Vagina (tissue), 2 donors: ENCODE measurements at regions not wholly inside any gene's neighbourhood (a gene's known extent, or its start where the extent isn't known, plus 50 kb on each side); places are given as distances from the start of the nearest gene placed in this dataset.

Experiments used
- DNase-seq, 2 donors: peaks; one replicate each; pipeline ENCODE4 v3.0.0-alpha.2; 2017; ENCODE audit errors: extremely low spot score in 2 of 2
- H3K27ac ChIP-seq: fragments of 200-600 bp; sonication (generic); one replicate; pipeline ENCODE4 v1.5.1; 2019
- H3K27me3 ChIP-seq: fragments of 200-600 bp; sonication (generic); one replicate; pipeline ENCODE4 v1.5.1; 2019
- H3K36me3 ChIP-seq, 2 donors: fragments of 200-600 bp; sonication (generic); one replicate each; pipeline ENCODE4 v1.5.1; 2017 to 2019
- H3K4me1 ChIP-seq: fragments of 200-600 bp; sonication (generic); one replicate; pipeline ENCODE4 v1.5.1; 2019
- H3K4me3 ChIP-seq, 2 donors: fragments of 200-600 bp; sonication (generic); 1 replicate in 1 of 2; 2 replicates in 1 of 2; pipeline ENCODE4 v1.5.1; 2016 to 2019
- H3K9me3 ChIP-seq: fragments of 200-600 bp; sonication (generic); one replicate; pipeline ENCODE4 v1.5.1; 2019
- POLR2A ChIP-seq, 2 donors: fragments of 450-650 bp; IDR thresholded peaks; one replicate each; pipeline ENCODE4 v1.6.1; 2017; ENCODE audit warnings: antibody characterized with exemption in 2 of 2, mild to moderate bottlenecking in 2 of 2, moderate library complexity in 2 of 2
- POLR2AphosphoS5 ChIP-seq, 2 donors: sonication (generic); formaldehyde crosslinking; IDR thresholded peaks; one replicate each; pipeline ENCODE4 v1.9.0; 2017; ENCODE audit warnings: antibody characterized with exemption in 2 of 2, mild to moderate bottlenecking in 2 of 2, low read depth in 1 of 2; ENCODE audit not compliant: insufficient read depth in 1 of 2
- intact Hi-C: fragments of 100-400 bp; cut with DNase I; formaldehyde crosslinking; loops from one replicate; pipeline ENCODE4 v1.15.1; 2023
- TF ChIP-seq, protein P1 (sequence below), 3 experiments: fragments of 450-650 bp in 2 of 3; fragments of 200-600 bp in 1 of 3; sonication (generic) in 1 of 3; IDR thresholded peaks; one replicate each; pipeline ENCODE4 v1.5.1; 2017 to 2019; ENCODE audit warnings: antibody characterized with exemption in 3 of 3, mild to moderate bottlenecking in 2 of 3, moderate library complexity in 2 of 3

DNA sequence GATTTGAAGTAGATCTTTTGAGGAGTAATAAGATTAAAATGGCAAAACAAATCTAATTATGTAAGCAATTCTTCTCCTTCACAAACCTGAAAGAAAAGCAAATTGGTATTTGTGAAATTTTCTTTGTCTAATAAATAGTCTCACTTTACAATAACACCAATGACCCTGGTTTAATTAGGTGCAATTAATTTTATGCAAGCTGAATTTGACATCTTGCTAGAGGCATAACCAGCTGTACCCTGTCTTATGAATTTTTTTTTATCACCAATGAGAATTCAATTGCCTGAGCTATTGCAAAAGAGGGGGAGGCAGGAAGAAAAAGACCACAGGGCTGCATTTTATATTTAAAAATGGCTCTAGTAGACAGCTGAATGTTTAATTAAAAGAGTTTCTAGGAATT is 113.5 kb upstream of the IL12A start:
- H3K36me3 ChIP-seq = no peaks in the 10 kb centered on the region
- intact Hi-C loops = no loop called here
- H3K27me3 ChIP-seq = no peaks in the 10 kb centered on the region
- DNase-seq = no peak
- no peak overlapping the region for H3K4me3 ChIP-seq
- H3K9me3 ChIP-seq = no peaks in the 10 kb centered on the region
- no peak overlapping the region for H3K27ac ChIP-seq
- TF ChIP-seq POLR2A (IDR thresholded peaks at IDR 0.05) (no peak), POLR2AphosphoS5 (IDR thresholded peaks at IDR 0.05; ENCODE audit: insufficient read depth in 1 of 2, low read depth in 1 of 2) (no peak)
- TF ChIP-seq, protein P1, sequence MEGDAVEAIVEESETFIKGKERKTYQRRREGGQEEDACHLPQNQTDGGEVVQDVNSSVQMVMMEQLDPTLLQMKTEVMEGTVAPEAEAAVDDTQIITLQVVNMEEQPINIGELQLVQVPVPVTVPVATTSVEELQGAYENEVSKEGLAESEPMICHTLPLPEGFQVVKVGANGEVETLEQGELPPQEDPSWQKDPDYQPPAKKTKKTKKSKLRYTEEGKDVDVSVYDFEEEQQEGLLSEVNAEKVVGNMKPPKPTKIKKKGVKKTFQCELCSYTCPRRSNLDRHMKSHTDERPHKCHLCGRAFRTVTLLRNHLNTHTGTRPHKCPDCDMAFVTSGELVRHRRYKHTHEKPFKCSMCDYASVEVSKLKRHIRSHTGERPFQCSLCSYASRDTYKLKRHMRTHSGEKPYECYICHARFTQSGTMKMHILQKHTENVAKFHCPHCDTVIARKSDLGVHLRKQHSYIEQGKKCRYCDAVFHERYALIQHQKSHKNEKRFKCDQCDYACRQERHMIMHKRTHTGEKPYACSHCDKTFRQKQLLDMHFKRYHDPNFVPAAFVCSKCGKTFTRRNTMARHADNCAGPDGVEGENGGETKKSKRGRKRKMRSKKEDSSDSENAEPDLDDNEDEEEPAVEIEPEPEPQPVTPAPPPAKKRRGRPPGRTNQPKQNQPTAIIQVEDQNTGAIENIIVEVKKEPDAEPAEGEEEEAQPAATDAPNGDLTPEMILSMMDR (IDR thresholded peaks at IDR 0.05) = no peak
- H3K4me1 ChIP-seq = peaks cover 16% of the 10 kb centered on the region

DNA sequence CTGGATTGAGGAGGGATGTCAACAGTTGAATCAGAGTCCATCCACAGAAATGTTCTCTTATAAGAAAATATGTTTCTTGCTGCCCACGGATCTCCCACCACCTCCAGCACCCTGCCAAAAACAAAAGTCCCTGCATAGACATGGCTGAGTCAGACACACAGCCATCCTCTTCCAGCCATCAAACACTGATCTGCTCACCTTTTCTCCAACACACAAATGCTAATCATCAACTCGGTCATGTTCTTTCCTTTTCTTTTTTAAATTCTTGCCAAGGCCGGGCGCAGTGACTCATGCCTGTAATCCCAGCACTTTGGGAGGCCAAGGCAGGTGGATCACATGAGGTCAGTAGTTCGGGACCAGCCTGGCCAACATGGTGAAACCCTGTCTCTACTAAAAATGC is 110.7 kb upstream of the IL12A start:
- intact Hi-C loops = no loop called here
- H3K9me3 ChIP-seq = no peaks in the 10 kb centered on the region
- peaks cover 34% of the 10 kb centered on the region for H3K4me1 ChIP-seq
- no peaks in the 10 kb centered on the region for H3K36me3 ChIP-seq
- no peak overlapping the region for H3K27ac ChIP-seq
- no peak for DNase-seq
- no peaks in the 10 kb centered on the region for H3K27me3 ChIP-seq
- TF ChIP-seq, protein P1 (IDR thresholded peaks at IDR 0.05) = no peak
- TF ChIP-seq POLR2AphosphoS5 (IDR thresholded peaks at IDR 0.05; ENCODE audit: insufficient read depth in 1 of 2, low read depth in 1 of 2) (no peak), POLR2A (IDR thresholded peaks at IDR 0.05) (no peak)
- H3K4me3 ChIP-seq = no peak overlapping the region

DNA sequence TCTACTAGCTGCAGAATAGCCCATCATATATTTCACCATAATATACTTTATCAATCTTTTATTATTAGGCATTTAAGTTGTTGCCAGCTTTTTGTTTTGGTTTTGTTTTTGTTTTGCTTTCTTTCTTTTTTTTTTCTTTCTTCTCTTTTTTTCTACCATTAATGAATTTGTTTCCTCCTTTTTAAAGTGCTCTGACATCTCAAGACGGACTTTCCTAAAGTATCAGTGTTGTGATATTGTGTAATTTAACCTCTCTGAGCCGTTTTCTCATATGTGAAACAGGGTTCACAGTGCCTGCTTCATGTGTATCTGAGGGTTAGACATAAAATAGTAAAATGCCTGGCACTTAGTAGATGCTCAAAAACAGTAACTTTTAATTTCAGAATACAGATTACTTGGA is 109.5 kb upstream of the IL12A start:
- Histone ChIP-seq H3K9me3 (no peaks in the 10 kb centered on the region), H3K4me3 (no peak overlapping the region), H3K27ac (no peak overlapping the region), H3K4me1 (peaks cover 41% of the 10 kb centered on the region), H3K36me3 (no peaks in the 10 kb centered on the region), H3K27me3 (no peaks in the 10 kb centered on the region)
- TF ChIP-seq POLR2A (IDR thresholded peaks at IDR 0.05) (no peak), POLR2AphosphoS5 (IDR thresholded peaks at IDR 0.05; ENCODE audit: insufficient read depth in 1 of 2, low read depth in 1 of 2) (no peak)
- TF ChIP-seq, protein P1 (IDR thresholded peaks at IDR 0.05) = no peak
- intact Hi-C loops = no loop called here
- DNase-seq = no peak

DNA sequence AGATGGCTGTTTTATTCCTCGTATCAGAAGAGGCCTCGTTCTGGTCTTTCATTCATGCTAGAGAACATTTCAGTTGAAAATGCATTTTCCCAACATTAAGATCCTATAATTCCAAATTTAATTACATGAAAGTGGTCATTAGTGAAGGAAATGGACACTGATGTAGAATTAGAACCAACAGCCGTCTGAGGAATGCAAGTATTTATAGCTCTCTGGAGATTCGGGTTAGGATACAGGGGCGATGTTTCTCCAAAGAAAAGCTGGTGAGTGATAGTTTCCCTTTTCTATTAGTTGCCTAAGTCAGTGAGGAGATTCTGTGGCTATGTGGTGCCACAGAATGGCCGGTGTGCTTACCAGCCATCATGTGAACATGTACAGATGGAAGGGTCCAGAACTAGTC is 109.0 kb upstream of the IL12A start:
- Histone ChIP-seq H3K27ac (no peak overlapping the region), H3K9me3 (no peaks in the 10 kb centered on the region), H3K27me3 (no peaks in the 10 kb centered on the region), H3K4me3 (no peak overlapping the region), H3K36me3 (no peaks in the 10 kb centered on the region), H3K4me1 (peaks cover 41% of the 10 kb centered on the region)
- no peak for DNase-seq
- TF ChIP-seq POLR2AphosphoS5 (IDR thresholded peaks at IDR 0.05; ENCODE audit: insufficient read depth in 1 of 2, low read depth in 1 of 2) (no peak), POLR2A (IDR thresholded peaks at IDR 0.05) (no peak)
- TF ChIP-seq, protein P1 (IDR thresholded peaks at IDR 0.05) = no peak
- intact Hi-C loops = no loop called here

DNA sequence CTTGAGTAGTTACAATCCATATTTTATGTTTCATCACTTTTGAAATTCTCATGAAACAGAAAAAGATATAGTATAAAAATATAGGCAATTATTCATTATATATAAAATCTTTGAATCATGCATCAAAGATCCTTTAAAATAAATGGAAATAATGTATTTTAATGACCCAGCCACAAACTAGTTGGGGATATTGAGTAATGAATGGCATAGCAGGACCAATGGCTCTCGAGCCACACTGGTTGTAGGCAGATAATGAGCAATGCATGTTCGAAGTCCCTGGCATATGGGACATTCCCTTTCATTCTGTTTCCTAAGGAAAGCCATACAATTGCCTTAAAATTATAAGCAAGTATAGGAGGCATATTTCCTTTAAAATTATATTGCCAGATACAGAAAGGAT is 107.4 kb upstream of the IL12A start:
- Histone ChIP-seq H3K4me1 (peaks cover 33% of the 10 kb centered on the region), H3K36me3 (no peaks in the 10 kb centered on the region), H3K4me3 (no peak overlapping the region), H3K27ac (no peak overlapping the region), H3K27me3 (no peaks in the 10 kb centered on the region), H3K9me3 (no peaks in the 10 kb centered on the region)
- intact Hi-C loops = no loop called here
- no peak for DNase-seq
- no peak for TF ChIP-seq POLR2A (IDR thresholded peaks at IDR 0.05)
- TF ChIP-seq POLR2AphosphoS5 (IDR thresholded peaks at IDR 0.05; ENCODE audit: insufficient read depth in 1 of 2, low read depth in 1 of 2) = no peak
- TF ChIP-seq, protein P1 (IDR thresholded peaks at IDR 0.05) = no peak
